Sigmoid colon (tissue), 6 donors: ENCODE measurements at regions not wholly inside any gene's neighbourhood (a gene's known extent, or its start where the extent isn't known, plus 50 kb on each side); places are given as distances from the start of the nearest gene placed in this dataset.

Experiments used
- DNase-seq: peaks from one replicate; pipeline ENCODE4 v3.0.0-alpha.2; 2019
- H3K27ac ChIP-seq, 4 donors: fragments of 200-600 bp; sonication (generic); one replicate each; pipeline ENCODE4 v1.5.1; 2016 to 2019; ENCODE audit warnings: mild to moderate bottlenecking in 1 of 4
- H3K27me3 ChIP-seq, 3 donors: fragments of 200-600 bp; sonication (generic); one replicate each; pipeline ENCODE4 v1.5.1; 2019; ENCODE audit warnings: mild to moderate bottlenecking in 1 of 3
- H3K36me3 ChIP-seq, 4 donors: fragments of 200-600 bp; sonication (generic); one replicate each; pipeline ENCODE4 v1.5.1; 2016 to 2019
- H3K4me1 ChIP-seq, 4 donors: fragments of 200-600 bp; sonication (generic); one replicate each; pipeline ENCODE4 v1.5.1; 2017 to 2019
- H3K4me3 ChIP-seq, 4 donors: fragments of 200-600 bp; sonication (generic); one replicate each; pipeline ENCODE4 v1.5.1; 2017 to 2019; ENCODE audit warnings: mild to moderate bottlenecking in 2 of 4, moderate library complexity in 1 of 4
- H3K9me3 ChIP-seq, 4 donors: fragments of 200-600 bp in 3 of 4; sonication (generic) in 3 of 4; one replicate each; pipeline versions ENCODE4 v1.5.1 to v1.6.1; 2013 to 2019
- CTCF ChIP-seq, 4 experiments: fragments of 450-650 bp in 3 of 4; fragments of 200-600 bp in 1 of 4; IDR thresholded peaks; one replicate each; pipeline ENCODE4 v1.5.1; 2016 to 2019; ENCODE audit warnings: antibody characterized with exemption in 4 of 4, mild to moderate bottlenecking in 3 of 4, moderate library complexity in 2 of 4
- EP300 ChIP-seq, 4 donors: sonication (generic); formaldehyde crosslinking; IDR thresholded peaks; one replicate each; pipeline ENCODE4 v1.6.1; 2017; ENCODE audit warnings: antibody characterized with exemption in 4 of 4
- POLR2A ChIP-seq, 2 donors: fragments of 450-650 bp; IDR thresholded peaks; one replicate each; pipeline ENCODE4 v1.6.1; 2016; ENCODE audit warnings: antibody characterized with exemption in 2 of 2, mild to moderate bottlenecking in 2 of 2, moderate library complexity in 2 of 2
- POLR2AphosphoS5 ChIP-seq, 4 donors: sonication (generic); formaldehyde crosslinking; IDR thresholded peaks; one replicate each; pipeline ENCODE4 v1.6.1; 2017; ENCODE audit warnings: antibody characterized with exemption in 4 of 4
- WGBS, 2 donors: extraction: QIAGEN DNeasy Blood & Tissue Kit; methylation state at CpG; one replicate each; pipeline ENCODE4 v1.1.7; 2013; 5-methylcytosine and 5-hydroxymethylcytosine counted together
- intact Hi-C: fragments of 100-400 bp; cut with DNase I; formaldehyde crosslinking; loops from one replicate; pipeline ENCODE4 v1.15.1; 2023
- donor health status: healthy with polysubstance abuse.
- donor health status: healthy.

DNA sequence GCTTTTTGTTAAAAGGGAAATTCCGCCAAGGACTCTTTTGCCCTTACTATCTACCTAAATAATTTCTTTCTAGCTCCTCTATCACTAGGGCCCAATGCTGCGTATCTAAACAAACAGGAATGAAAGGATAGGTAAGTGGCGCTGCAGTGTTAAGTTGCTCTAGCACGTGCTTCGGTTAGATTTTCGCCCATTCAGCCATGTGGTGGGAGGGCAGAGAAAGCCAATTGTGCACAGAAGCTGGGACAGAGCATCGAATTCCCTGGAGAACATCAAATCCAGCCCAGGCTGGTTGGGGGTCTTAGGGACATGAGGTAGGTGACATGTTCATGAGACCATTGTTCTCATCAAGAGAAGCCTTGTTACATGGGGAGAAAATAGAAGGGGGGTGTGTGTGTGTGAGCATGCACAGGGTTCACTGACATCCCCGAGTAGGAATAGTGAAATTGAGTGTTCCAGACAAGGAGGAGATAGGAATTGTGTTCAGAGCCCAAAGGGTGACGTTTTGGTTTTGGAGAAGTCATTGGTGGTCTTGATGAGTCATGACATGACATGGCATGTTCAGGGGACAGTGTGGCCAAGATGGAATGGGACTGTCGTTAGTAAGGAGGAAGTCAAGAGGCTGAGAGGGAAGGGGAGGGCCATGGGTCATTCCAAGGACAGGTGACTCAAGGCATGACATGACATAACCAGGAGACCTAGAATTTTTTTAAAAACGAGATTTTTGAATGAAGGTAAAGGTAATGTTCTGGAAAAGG is 107.1 kb downstream of the TLR5 start:
- intact Hi-C loops: no loop called here
- Histone ChIP-seq H3K27ac (no peak overlapping the region), H3K27me3 (no peaks in the 10 kb centered on the region), H3K36me3 (no peaks in the 10 kb centered on the region), H3K4me1 (peaks cover 0 to 14% (median 9%) of the 10 kb centered on the region in 4 donors), H3K4me3 (no peak overlapping the region), H3K9me3 (no peaks in the 10 kb centered on the region)
- 70 to 73% methylated on average over 11 of the region's 11 CpGs for WGBS, 2 donors
- DNase-seq: no peak
- TF ChIP-seq CTCF (IDR thresholded peaks at IDR 0.05) (no peak), POLR2A (IDR thresholded peaks at IDR 0.05) (no peak), POLR2AphosphoS5 (IDR thresholded peaks at IDR 0.05) (no peak), EP300 (IDR thresholded peaks at IDR 0.05) (no peak)

- 92 to 97% methylated on average over 6 of the region's 6 CpGs for WGBS, 2 donors
- H3K27me3 ChIP-seq: no peaks in the 10 kb centered on the region
- peaks cover 0 to 17% (median 14%) of the 10 kb centered on the region in 4 donors for H3K4me1 ChIP-seq
- H3K36me3 ChIP-seq: no peaks in the 10 kb centered on the region
- TF ChIP-seq POLR2A (IDR thresholded peaks at IDR 0.05) (no peak), POLR2AphosphoS5 (IDR thresholded peaks at IDR 0.05) (no peak), EP300 (IDR thresholded peaks at IDR 0.05) (no peak), CTCF (IDR thresholded peaks at IDR 0.05) (no peak)
- no peaks in the 10 kb centered on the region for H3K9me3 ChIP-seq
- intact Hi-C loops: no loop called here
- no peak overlapping the region for H3K27ac ChIP-seq
- DNase-seq: no peak
- no peak overlapping the region for H3K4me3 ChIP-seq
Measured at GRCh38 chr1:223036479-223036845, 106.6 kb downstream of the TLR5 start.

GRCh38 chr1:223037845-223038244 is 105.2 kb downstream of the TLR5 start:
- Histone ChIP-seq H3K27ac (no peak overlapping the region), H3K4me3 (no peak overlapping the region), H3K9me3 (no peaks in the 10 kb centered on the region), H3K4me1 (peaks cover 0 to 22% (median 15%) of the 10 kb centered on the region in 4 donors), H3K36me3 (no peaks in the 10 kb centered on the region), H3K27me3 (no peaks in the 10 kb centered on the region)
- TF ChIP-seq EP300 (IDR thresholded peaks at IDR 0.05) (no peak), CTCF (IDR thresholded peaks at IDR 0.05) (no peak), POLR2AphosphoS5 (IDR thresholded peaks at IDR 0.05) (no peak), POLR2A (IDR thresholded peaks at IDR 0.05) (no peak)
- no peak for DNase-seq
- intact Hi-C loops: no loop called here
- WGBS, 2 donors: 64 to 75% methylated on average over 9 of the region's 9 CpGs

- TF ChIP-seq EP300 (IDR thresholded peaks at IDR 0.05): no peak
- TF ChIP-seq POLR2A (IDR thresholded peaks at IDR 0.05): no peak
- no peak for TF ChIP-seq CTCF (IDR thresholded peaks at IDR 0.05)
- TF ChIP-seq POLR2AphosphoS5 (IDR thresholded peaks at IDR 0.05): no peak
- Histone ChIP-seq H3K27ac (no peak overlapping the region), H3K27me3 (no peaks in the 10 kb centered on the region), H3K4me1 (peaks cover 0 to 22% (median 15%) of the 10 kb centered on the region in 4 donors), H3K9me3 (no peaks in the 10 kb centered on the region), H3K4me3 (no peak overlapping the region), H3K36me3 (no peaks in the 10 kb centered on the region)
- 92 to 93% methylated on average over 19 of the region's 19 CpGs for WGBS, 2 donors
- intact Hi-C loops: no loop called here
- DNase-seq: no peak
Measured at GRCh38 chr1:223038288-223039006, 104.6 kb downstream of the TLR5 start.
